H1 (cell line): ENCODE measurements at regions not wholly inside any gene's neighbourhood (a gene's known extent, or its start where the extent isn't known, plus 50 kb on each side); places are given as distances from the start of the nearest gene placed in this dataset.

Experiments
- CHD7 ChIP-seq: fragments of 300-600 bp; sonication (generic); IDR thresholded peaks from 2 replicates; pipeline ENCODE4 v1.7.1; 2012; ENCODE audit warnings: low read length, moderate library complexity, mild to moderate bottlenecking, inconsistent platforms; ENCODE audit not compliant: insufficient replicate concordance
- EGR1 ChIP-seq: IDR thresholded peaks from 2 replicates; pipeline ENCODE4 v1.6.1; 2011; ENCODE audit warnings: low read depth, low read length, borderline replicate concordance
- EZH2 ChIP-seq: fragments of 200-600 bp; sonication (generic); IDR thresholded peaks from 2 replicates; pipeline ENCODE4 v1.7.1; 2012; ENCODE audit warnings: low read depth, mild to moderate bottlenecking, moderate library complexity, low read length, inconsistent platforms; ENCODE audit not compliant: severe bottlenecking
- FOSL1 ChIP-seq: IDR thresholded peaks from 2 replicates; pipeline ENCODE4 v1.6.1; 2011; ENCODE audit warnings: mild to moderate bottlenecking, low read depth, low read length, moderate library complexity; ENCODE audit not compliant: insufficient read depth
- RNF2 ChIP-seq: fragments of 200-900, 300-1000 bp; sonication (generic); IDR thresholded peaks from 2 replicates; pipeline ENCODE4 v1.7.1; 2016; ENCODE audit warnings: borderline replicate concordance, low read depth, mild to moderate bottlenecking, antibody characterized with exemption, low read length; ENCODE audit not compliant: poor library complexity, severe bottlenecking; ENCODE audit errors: missing control alignments
- SP2 ChIP-seq: IDR thresholded peaks from 2 replicates; pipeline ENCODE4 v1.6.1; 2012; ENCODE audit warnings: mild to moderate bottlenecking, low read length, inconsistent platforms
- TAF1 ChIP-seq: IDR thresholded peaks from 2 replicates; pipeline ENCODE4 v1.6.1; 2011; ENCODE audit warnings: mild to moderate bottlenecking, low read depth, low read length
- TF ChIP-seq, protein P1 (sequence below): IDR thresholded peaks from 2 replicates; pipeline ENCODE4 v1.6.1; 2012; ENCODE audit warnings: low read length, inconsistent platforms

DNA sequence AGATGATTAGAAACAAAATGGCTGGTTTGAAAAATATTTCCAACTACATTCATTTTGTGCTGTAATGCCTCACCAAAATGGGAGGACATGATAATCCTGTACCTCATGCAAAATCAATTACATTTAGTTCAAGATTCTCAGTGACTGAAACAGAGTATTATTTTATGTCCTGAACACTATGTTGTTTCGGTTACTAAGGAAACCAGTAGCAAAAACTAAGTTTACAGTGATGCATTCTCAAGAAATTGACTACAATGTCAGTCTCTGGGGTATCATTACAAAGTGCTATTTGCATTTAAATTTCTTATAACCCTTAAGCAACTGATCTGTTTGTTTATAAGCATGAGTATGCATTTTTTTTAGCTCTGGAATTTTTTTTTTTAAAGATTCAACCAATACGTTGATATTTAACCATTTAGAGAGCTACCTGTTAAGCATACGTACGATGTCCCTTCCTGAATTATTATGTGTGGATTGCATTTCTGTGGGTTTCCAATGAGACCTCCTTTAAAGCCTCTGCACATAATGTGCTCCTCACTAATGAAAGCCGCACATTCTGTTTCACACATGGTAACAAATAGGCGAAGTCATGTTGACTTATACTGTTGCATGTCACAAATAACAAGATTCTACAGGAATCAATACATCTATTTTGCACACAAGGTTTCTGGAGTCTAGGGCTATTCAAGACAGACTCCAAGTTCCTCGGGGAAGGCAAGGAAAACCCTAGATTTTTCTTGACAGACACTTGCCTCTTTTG, 1035.7 kb downstream of the ADGRL2 start (continued):
- no peak for TF ChIP-seq CHD7
- no peak for TF ChIP-seq TAF1
- TF ChIP-seq EGR1, result no peak
- TF ChIP-seq, protein P1, sequence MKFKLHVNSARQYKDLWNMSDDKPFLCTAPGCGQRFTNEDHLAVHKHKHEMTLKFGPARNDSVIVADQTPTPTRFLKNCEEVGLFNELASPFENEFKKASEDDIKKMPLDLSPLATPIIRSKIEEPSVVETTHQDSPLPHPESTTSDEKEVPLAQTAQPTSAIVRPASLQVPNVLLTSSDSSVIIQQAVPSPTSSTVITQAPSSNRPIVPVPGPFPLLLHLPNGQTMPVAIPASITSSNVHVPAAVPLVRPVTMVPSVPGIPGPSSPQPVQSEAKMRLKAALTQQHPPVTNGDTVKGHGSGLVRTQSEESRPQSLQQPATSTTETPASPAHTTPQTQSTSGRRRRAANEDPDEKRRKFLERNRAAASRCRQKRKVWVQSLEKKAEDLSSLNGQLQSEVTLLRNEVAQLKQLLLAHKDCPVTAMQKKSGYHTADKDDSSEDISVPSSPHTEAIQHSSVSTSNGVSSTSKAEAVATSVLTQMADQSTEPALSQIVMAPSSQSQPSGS, result no peak
- TF ChIP-seq EZH2, result no peak
- TF ChIP-seq FOSL1, result no peak
- no peak for TF ChIP-seq RNF2
- no peak for TF ChIP-seq SP2
